ENCODE measurements at regions not wholly inside any gene's neighbourhood (a gene's known extent, or its start where the extent isn't known, plus 50 kb on each side); places are given as distances from the start of the nearest gene placed in this dataset.

DNA sequence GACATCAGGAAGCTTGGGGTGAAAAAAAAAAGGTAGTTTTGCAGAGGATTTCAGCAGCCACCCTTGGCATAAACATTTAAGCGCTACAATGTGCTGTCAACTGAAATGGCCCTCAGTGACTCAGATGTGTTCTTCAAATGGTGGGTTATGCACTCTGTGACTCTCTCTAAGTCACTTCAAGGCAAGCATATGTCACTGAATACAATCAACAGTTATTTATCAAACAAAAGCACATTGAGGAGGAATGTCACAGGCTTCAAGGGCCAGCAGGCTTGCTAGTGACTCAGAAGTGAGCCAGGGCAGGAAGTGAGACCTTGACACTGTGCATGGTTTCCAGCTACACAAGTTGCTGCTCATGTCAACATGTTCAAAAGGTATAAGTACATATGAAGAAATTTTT, 523.7 kb upstream of the HTR2A start:
- TF ChIP-seq, protein P1, sequence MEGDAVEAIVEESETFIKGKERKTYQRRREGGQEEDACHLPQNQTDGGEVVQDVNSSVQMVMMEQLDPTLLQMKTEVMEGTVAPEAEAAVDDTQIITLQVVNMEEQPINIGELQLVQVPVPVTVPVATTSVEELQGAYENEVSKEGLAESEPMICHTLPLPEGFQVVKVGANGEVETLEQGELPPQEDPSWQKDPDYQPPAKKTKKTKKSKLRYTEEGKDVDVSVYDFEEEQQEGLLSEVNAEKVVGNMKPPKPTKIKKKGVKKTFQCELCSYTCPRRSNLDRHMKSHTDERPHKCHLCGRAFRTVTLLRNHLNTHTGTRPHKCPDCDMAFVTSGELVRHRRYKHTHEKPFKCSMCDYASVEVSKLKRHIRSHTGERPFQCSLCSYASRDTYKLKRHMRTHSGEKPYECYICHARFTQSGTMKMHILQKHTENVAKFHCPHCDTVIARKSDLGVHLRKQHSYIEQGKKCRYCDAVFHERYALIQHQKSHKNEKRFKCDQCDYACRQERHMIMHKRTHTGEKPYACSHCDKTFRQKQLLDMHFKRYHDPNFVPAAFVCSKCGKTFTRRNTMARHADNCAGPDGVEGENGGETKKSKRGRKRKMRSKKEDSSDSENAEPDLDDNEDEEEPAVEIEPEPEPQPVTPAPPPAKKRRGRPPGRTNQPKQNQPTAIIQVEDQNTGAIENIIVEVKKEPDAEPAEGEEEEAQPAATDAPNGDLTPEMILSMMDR (IDR thresholded peaks at IDR 0.05), result no peak
- TF ChIP-seq POLR2A (IDR thresholded peaks at IDR 0.05; ENCODE audit: low read depth) (no peak), POLR2AphosphoS5 (IDR thresholded peaks at IDR 0.05) (no peak)

Measured in esophagus muscularis mucosa (tissue), 3 donors.